ENCODE measurements at regions not wholly inside any gene's neighbourhood (a gene's known extent, or its start where the extent isn't known, plus 50 kb on each side); places are given as distances from the start of the nearest gene placed in this dataset.

- TF ChIP-seq CTCF (IDR thresholded peaks at IDR 0.05; ENCODE audit: low read depth, low read length, missing input control), result no peak
Observed at GRCh38 chr17:33816842-33817617, 438.1 kb upstream of the CCL2 start (continued).

- H3K4me1 ChIP-seq (ENCODE audit: control insufficient read depth in 4 of 4, insufficient read depth in 4 of 4, low read length in 3 of 4), result no peaks in the 10 kb centered on the region
- no peak for TF ChIP-seq CTCF (IDR thresholded peaks at IDR 0.05; ENCODE audit: low read depth, low read length, missing input control)
- no peak for TF ChIP-seq ZBTB33 (IDR thresholded peaks at IDR 0.05)
- TF ChIP-seq TAF1 (conservative IDR thresholded peaks at IDR 0.05), result no peak
- no peak for TF ChIP-seq HNF4G (IDR thresholded peaks at IDR 0.05)
- no peak for TF ChIP-seq FOXA1 (IDR thresholded peaks at IDR 0.05)
- H3K9ac ChIP-seq (ENCODE audit: low read depth in 1 of 2, low read length in 2 of 2), result no peak overlapping the region
- peaks cover 0 to 6% (median 1%) of the 10 kb centered on the region in 4 donors for H3K27me3 ChIP-seq (ENCODE audit: control insufficient read depth in 4 of 4, insufficient read depth in 4 of 4, low read length in 3 of 4)
- 43% methylated on average over 4 of the region's 4 CpGs for WGBS
- no peaks in the 10 kb centered on the region for H3K9me3 ChIP-seq (ENCODE audit: control insufficient read depth in 4 of 4, low read length in 3 of 4)
- no peak for DNase-seq (ENCODE audit: low spot score)
- H3K4me3 ChIP-seq (ENCODE audit: low read depth in 1 of 3, low read length in 3 of 3), result no peak overlapping the region
- H3K36me3 ChIP-seq (ENCODE audit: control insufficient read depth in 4 of 4, insufficient read depth in 3 of 4, low read depth in 1 of 4, low read length in 3 of 4), result no peaks in the 10 kb centered on the region
- H3K27ac ChIP-seq (ENCODE audit: low read depth in 1 of 2, low read length in 2 of 2), result no peak overlapping the region
Observed at GRCh38 chr17:33819539-33819938, 435.5 kb upstream of the CCL2 start.

GRCh38 chr17:33832262-33832661, 422.8 kb upstream of the CCL2 start:
- Histone ChIP-seq H3K9me3 (ENCODE audit: control insufficient read depth in 4 of 4, low read length in 3 of 4) (no peaks in the 10 kb centered on the region), H3K4me1 (ENCODE audit: control insufficient read depth in 4 of 4, insufficient read depth in 4 of 4, low read length in 3 of 4) (no peaks in the 10 kb centered on the region), H3K9ac (ENCODE audit: low read depth in 1 of 2, low read length in 2 of 2) (no peak overlapping the region), H3K27me3 (ENCODE audit: control insufficient read depth in 4 of 4, insufficient read depth in 4 of 4, low read length in 3 of 4) (no peaks in the 10 kb centered on the region), H3K27ac (ENCODE audit: low read depth in 1 of 2, low read length in 2 of 2) (no peak overlapping the region), H3K36me3 (ENCODE audit: control insufficient read depth in 4 of 4, insufficient read depth in 3 of 4, low read depth in 1 of 4, low read length in 3 of 4) (no peaks in the 10 kb centered on the region), H3K4me3 (ENCODE audit: low read depth in 1 of 3, low read length in 3 of 3) (no peak overlapping the region)
- 12% methylated on average over 2 of the region's 2 CpGs for WGBS
- no peak for TF ChIP-seq NR2F2 (IDR thresholded peaks at IDR 0.05)
- TF ChIP-seq REST (IDR thresholded peaks at IDR 0.05), result peak; percentile 89
- no peak for DNase-seq (ENCODE audit: low spot score)

Measured in liver (tissue), 8 donors.